GM23338 (cell line): ENCODE measurements at regions not wholly inside any gene's neighbourhood (a gene's known extent, or its start where the extent isn't known, plus 50 kb on each side); places are given as distances from the start of the nearest gene placed in this dataset.

Experiments
- ATAC-seq: fragments of 200-7000 bp; cut with Tn5 transposase; 3 replicates; pipeline ENCODE4 v1.9.1; 2020
- DNase-seq: peaks from one replicate; pipeline ENCODE4 v3.0.0-alpha.2; 2015; ENCODE audit warnings: low spot score
- H2AFZ ChIP-seq: fragments of 200-600 bp; sonication (generic); 2 replicates; pipeline ENCODE4 v1.8.0; 2016; ENCODE audit warnings: antibody characterized with exemption, mild to moderate bottlenecking, moderate library complexity
- H3F3A ChIP-seq: fragments of 200-600 bp; sonication (generic); replicated peaks from 2 replicates; pipeline ENCODE4 v1.8.0; 2017; ENCODE audit warnings: antibody characterized with exemption, mixed run types, low read depth
- H3K27ac ChIP-seq: fragments of 200-600 bp; sonication (generic); 2 replicates; pipeline ENCODE4 v1.6.1; 2016; ENCODE audit warnings: low read depth
- H3K27me3 ChIP-seq: fragments of 200-600 bp; sonication (generic); 2 replicates; pipeline ENCODE4 v1.8.0; 2016; ENCODE audit warnings: mild to moderate bottlenecking, mixed run types, moderate library complexity; ENCODE audit not compliant: insufficient read depth
- H3K36me3 ChIP-seq: fragments of 200-600 bp; sonication (generic); 2 replicates; pipeline ENCODE4 v1.8.0; 2016; ENCODE audit warnings: mild to moderate bottlenecking; ENCODE audit not compliant: insufficient read depth
- H3K4me1 ChIP-seq: fragments of 200-600 bp; sonication (generic); 2 replicates; pipeline ENCODE4 v1.8.0; 2016; ENCODE audit warnings: mild to moderate bottlenecking, moderate library complexity; ENCODE audit not compliant: insufficient read depth
- H3K4me2 ChIP-seq: fragments of 200-600 bp; sonication (generic); 2 replicates; pipeline ENCODE4 v1.7.1; 2017; ENCODE audit warnings: mixed run types
- H3K4me3 ChIP-seq: fragments of 200-600 bp; sonication (generic); 2 replicates; pipeline ENCODE4 v1.6.1; 2016; ENCODE audit warnings: mixed run types
- H3K79me2 ChIP-seq: fragments of 200-600 bp; sonication (generic); replicated peaks from 2 replicates; pipeline ENCODE4 v1.8.0; 2017; ENCODE audit warnings: mild to moderate bottlenecking; ENCODE audit not compliant: insufficient read depth
- H3K9me2 ChIP-seq: fragments of 200-600 bp; sonication (generic); 2 replicates; pipeline ENCODE4 v1.8.0; 2017; ENCODE audit not compliant: insufficient read depth
- H4K20me1 ChIP-seq: fragments of 200-600 bp; sonication (generic); replicated peaks from 2 replicates; pipeline ENCODE4 v1.8.0; 2017; ENCODE audit warnings: mild to moderate bottlenecking; ENCODE audit not compliant: insufficient read depth
- H3K27ac Mint-ChIP-seq: 2 replicates; pipeline ENCODE4 v1.8.0; 2020; ENCODE audit warnings: inconsistent platforms, mild to moderate bottlenecking, moderate library complexity, mixed read lengths
- H3K27me3 Mint-ChIP-seq: 3 replicates; pipeline ENCODE4 v1.8.0; 2022; ENCODE audit warnings: low read depth, mild to moderate bottlenecking, moderate library complexity, mixed read lengths, inconsistent platforms; ENCODE audit not compliant: insufficient read depth, poor library complexity
- H3K36me3 Mint-ChIP-seq: 3 replicates; pipeline ENCODE4 v1.8.0; 2021; ENCODE audit warnings: low read depth, mild to moderate bottlenecking, inconsistent platforms, moderate library complexity, mixed read lengths
- H3K4me1 Mint-ChIP-seq: 3 replicates; pipeline ENCODE4 v1.8.0; 2020; ENCODE audit warnings: mild to moderate bottlenecking, inconsistent platforms, mixed read lengths
- H3K4me3 Mint-ChIP-seq: 3 replicates; pipeline ENCODE4 v1.8.0; 2021; ENCODE audit warnings: moderate library complexity, mild to moderate bottlenecking, inconsistent platforms, mixed read lengths
- H3K9me3 Mint-ChIP-seq: 3 replicates; pipeline ENCODE4 v1.8.0; 2020; ENCODE audit warnings: moderate library complexity, mild to moderate bottlenecking, inconsistent platforms, mixed read lengths
- EZH2 ChIP-seq: fragments of 200-600 bp; sonication (generic); IDR thresholded peaks from one replicate; pipeline ENCODE4 v1.8.0; 2017; ENCODE audit warnings: antibody characterized with exemption, mild to moderate bottlenecking, low read depth; ENCODE audit not compliant: unreplicated experiment
- EZH2phosphoT487 ChIP-seq: fragments of 200-600 bp; sonication (generic); IDR thresholded peaks from one replicate; pipeline ENCODE4 v1.8.1; 2018; ENCODE audit warnings: antibody characterized with exemption; ENCODE audit not compliant: unreplicated experiment
- JUNB ChIP-seq: IDR thresholded peaks from one replicate; pipeline ENCODE4 v1.6.1; 2016; ENCODE audit warnings: antibody characterized with exemption; ENCODE audit not compliant: unreplicated experiment
- NANOG ChIP-seq: IDR thresholded peaks from 2 replicates; pipeline ENCODE4 v1.6.1; 2016; ENCODE audit warnings: antibody characterized with exemption, borderline replicate concordance
- POLR2AphosphoS5 ChIP-seq: IDR thresholded peaks from 2 replicates; pipeline ENCODE4 v1.6.1; 2016; ENCODE audit warnings: antibody characterized with exemption, low read depth
- ZNF331 ChIP-seq: fragments of 250-450 bp; sonication (Bioruptor Pico); IDR thresholded peaks from 2 replicates; pipeline ENCODE4 v1.5.0; 2020; ENCODE audit warnings: low read depth, mild to moderate bottlenecking, moderate library complexity
- TF ChIP-seq, protein P1 (sequence below), 2 experiments: fragments of 200-600 bp in 1 of 2; sonication (generic) in 1 of 2; conservative IDR thresholded peaks; 2 replicates each; pipeline versions ENCODE4 v1.5.1 to v1.6.1; 2016 to 2017; ENCODE audit warnings: antibody characterized with exemption in 2 of 2, low read depth in 2 of 2, mild to moderate bottlenecking in 2 of 2, moderate library complexity in 1 of 2
- TF ChIP-seq, protein P2 (sequence below): IDR thresholded peaks from 2 replicates; pipeline ENCODE4 v1.6.1; 2016; ENCODE audit warnings: antibody characterized with exemption
- TF ChIP-seq, protein P3 (sequence below): IDR thresholded peaks from one replicate; pipeline ENCODE4 v1.6.1; 2018; ENCODE audit warnings: antibody characterized with exemption; ENCODE audit not compliant: unreplicated experiment
- TF ChIP-seq, protein P4 (sequence below): fragments of 250-450 bp; sonication (Bioruptor Pico); IDR thresholded peaks from 2 replicates; pipeline ENCODE4 v1.5.0; 2020; ENCODE audit warnings: mild to moderate bottlenecking, moderate library complexity

DNA sequence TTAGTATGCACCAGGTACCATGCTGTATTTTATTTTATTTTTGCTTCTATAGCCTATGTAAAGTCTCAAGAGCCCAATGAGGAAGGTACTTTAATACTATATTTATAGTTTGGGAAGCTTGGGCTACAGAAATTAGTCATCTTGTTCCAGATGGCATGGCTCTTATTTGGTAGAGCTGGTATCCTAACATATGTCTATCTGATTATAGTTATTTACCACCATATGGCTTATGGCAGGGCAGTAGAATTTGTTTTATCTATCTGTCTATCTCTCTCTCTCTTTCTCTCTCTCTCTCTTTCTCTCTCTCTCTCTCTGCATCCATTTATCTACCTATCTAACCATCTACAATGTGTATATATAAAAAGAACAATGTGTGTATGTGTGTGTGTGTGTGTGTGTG is 1293.7 kb upstream of the SLC39A10 start:
- Histone ChIP-seq H4K20me1 (no peaks in the 10 kb centered on the region), H2AFZ (no peak overlapping the region), H3K36me3 (no peaks in the 10 kb centered on the region), H3K9me2 (no peaks in the 10 kb centered on the region; the same call in 1 of the 2 replicates), H3K4me1 (no peaks in the 10 kb centered on the region), H3K4me2 (no peak overlapping the region), H3K27ac (no peak overlapping the region), H3K4me3 (no peak overlapping the region), H3K27me3 (no peaks in the 10 kb centered on the region), H3F3A (no peaks in the 10 kb centered on the region), H3K79me2 (no peaks in the 10 kb centered on the region)
- TF ChIP-seq POLR2AphosphoS5 (no peak), EZH2phosphoT487 (no peak), EZH2 (no peak)
- H3K27ac Mint-ChIP-seq, result no peak overlapping the region
- peaks cover 13% of the 10 kb centered on the region for H3K9me3 Mint-ChIP-seq
- no peaks in the 10 kb centered on the region for H3K4me1 Mint-ChIP-seq
- H3K27me3 Mint-ChIP-seq, result no peaks in the 10 kb centered on the region
- DNase-seq (no peak), ATAC-seq (no peak)
- H3K36me3 Mint-ChIP-seq, result peaks cover 4% of the 10 kb centered on the region; the same call in 2 of the 3 replicates
- H3K4me3 Mint-ChIP-seq, result no peak overlapping the region

DNA sequence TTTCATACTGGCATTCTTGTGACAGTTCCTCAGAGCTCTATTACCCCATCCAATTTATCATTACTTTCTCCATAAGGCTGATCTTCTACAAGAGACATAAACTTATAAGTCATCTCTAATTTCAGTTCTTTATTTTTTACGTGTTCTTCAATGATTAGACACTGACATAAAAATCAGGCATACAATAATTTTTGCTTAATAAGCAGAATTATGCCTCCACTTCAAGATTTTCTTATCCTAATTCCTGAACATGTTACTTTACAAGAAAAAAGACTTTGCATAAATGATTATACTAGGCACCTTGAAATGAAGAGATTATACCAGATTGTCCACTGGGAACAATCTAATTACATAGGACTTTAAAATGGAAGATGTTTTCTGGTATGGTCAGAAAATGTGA is 1304.5 kb upstream of the SLC39A10 start:
- Mint-ChIP-seq H3K9me3 (no peaks in the 10 kb centered on the region; the same call in 2 of the 3 replicates), H3K4me3 (no peak overlapping the region), H3K27ac (no peak overlapping the region), H3K36me3 (no peaks in the 10 kb centered on the region), H3K27me3 (no peaks in the 10 kb centered on the region), H3K4me1 (no peaks in the 10 kb centered on the region)
- no peaks in the 10 kb centered on the region for H3F3A ChIP-seq
- no peaks in the 10 kb centered on the region for H3K79me2 ChIP-seq
- ATAC-seq (no peak), DNase-seq (no peak)
- no peak overlapping the region for H2AFZ ChIP-seq
- no peaks in the 10 kb centered on the region; the same call in 1 of the 2 replicates for H3K9me2 ChIP-seq
- H3K27me3 ChIP-seq, result no peaks in the 10 kb centered on the region
- no peaks in the 10 kb centered on the region for H3K36me3 ChIP-seq
- H3K27ac ChIP-seq, result no peak overlapping the region
- no peaks in the 10 kb centered on the region for H4K20me1 ChIP-seq
- no peak overlapping the region for H3K4me2 ChIP-seq
- no peaks in the 10 kb centered on the region for H3K4me1 ChIP-seq
- H3K4me3 ChIP-seq, result no peak overlapping the region
- TF ChIP-seq, protein P1, sequence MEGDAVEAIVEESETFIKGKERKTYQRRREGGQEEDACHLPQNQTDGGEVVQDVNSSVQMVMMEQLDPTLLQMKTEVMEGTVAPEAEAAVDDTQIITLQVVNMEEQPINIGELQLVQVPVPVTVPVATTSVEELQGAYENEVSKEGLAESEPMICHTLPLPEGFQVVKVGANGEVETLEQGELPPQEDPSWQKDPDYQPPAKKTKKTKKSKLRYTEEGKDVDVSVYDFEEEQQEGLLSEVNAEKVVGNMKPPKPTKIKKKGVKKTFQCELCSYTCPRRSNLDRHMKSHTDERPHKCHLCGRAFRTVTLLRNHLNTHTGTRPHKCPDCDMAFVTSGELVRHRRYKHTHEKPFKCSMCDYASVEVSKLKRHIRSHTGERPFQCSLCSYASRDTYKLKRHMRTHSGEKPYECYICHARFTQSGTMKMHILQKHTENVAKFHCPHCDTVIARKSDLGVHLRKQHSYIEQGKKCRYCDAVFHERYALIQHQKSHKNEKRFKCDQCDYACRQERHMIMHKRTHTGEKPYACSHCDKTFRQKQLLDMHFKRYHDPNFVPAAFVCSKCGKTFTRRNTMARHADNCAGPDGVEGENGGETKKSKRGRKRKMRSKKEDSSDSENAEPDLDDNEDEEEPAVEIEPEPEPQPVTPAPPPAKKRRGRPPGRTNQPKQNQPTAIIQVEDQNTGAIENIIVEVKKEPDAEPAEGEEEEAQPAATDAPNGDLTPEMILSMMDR (conservative IDR thresholded peaks at IDR 0.05; ENCODE audit: low read depth in 2 of 2), result no peak
- no peak for TF ChIP-seq EZH2
- no peak for TF ChIP-seq NANOG
- TF ChIP-seq, protein P2, sequence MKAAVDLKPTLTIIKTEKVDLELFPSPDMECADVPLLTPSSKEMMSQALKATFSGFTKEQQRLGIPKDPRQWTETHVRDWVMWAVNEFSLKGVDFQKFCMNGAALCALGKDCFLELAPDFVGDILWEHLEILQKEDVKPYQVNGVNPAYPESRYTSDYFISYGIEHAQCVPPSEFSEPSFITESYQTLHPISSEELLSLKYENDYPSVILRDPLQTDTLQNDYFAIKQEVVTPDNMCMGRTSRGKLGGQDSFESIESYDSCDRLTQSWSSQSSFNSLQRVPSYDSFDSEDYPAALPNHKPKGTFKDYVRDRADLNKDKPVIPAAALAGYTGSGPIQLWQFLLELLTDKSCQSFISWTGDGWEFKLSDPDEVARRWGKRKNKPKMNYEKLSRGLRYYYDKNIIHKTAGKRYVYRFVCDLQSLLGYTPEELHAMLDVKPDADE, result no peak
- no peak for TF ChIP-seq POLR2AphosphoS5
- no peak for TF ChIP-seq JUNB
- TF ChIP-seq, protein P3, sequence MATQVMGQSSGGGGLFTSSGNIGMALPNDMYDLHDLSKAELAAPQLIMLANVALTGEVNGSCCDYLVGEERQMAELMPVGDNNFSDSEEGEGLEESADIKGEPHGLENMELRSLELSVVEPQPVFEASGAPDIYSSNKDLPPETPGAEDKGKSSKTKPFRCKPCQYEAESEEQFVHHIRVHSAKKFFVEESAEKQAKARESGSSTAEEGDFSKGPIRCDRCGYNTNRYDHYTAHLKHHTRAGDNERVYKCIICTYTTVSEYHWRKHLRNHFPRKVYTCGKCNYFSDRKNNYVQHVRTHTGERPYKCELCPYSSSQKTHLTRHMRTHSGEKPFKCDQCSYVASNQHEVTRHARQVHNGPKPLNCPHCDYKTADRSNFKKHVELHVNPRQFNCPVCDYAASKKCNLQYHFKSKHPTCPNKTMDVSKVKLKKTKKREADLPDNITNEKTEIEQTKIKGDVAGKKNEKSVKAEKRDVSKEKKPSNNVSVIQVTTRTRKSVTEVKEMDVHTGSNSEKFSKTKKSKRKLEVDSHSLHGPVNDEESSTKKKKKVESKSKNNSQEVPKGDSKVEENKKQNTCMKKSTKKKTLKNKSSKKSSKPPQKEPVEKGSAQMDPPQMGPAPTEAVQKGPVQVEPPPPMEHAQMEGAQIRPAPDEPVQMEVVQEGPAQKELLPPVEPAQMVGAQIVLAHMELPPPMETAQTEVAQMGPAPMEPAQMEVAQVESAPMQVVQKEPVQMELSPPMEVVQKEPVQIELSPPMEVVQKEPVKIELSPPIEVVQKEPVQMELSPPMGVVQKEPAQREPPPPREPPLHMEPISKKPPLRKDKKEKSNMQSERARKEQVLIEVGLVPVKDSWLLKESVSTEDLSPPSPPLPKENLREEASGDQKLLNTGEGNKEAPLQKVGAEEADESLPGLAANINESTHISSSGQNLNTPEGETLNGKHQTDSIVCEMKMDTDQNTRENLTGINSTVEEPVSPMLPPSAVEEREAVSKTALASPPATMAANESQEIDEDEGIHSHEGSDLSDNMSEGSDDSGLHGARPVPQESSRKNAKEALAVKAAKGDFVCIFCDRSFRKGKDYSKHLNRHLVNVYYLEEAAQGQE, result no peak
- TF ChIP-seq, protein P4, sequence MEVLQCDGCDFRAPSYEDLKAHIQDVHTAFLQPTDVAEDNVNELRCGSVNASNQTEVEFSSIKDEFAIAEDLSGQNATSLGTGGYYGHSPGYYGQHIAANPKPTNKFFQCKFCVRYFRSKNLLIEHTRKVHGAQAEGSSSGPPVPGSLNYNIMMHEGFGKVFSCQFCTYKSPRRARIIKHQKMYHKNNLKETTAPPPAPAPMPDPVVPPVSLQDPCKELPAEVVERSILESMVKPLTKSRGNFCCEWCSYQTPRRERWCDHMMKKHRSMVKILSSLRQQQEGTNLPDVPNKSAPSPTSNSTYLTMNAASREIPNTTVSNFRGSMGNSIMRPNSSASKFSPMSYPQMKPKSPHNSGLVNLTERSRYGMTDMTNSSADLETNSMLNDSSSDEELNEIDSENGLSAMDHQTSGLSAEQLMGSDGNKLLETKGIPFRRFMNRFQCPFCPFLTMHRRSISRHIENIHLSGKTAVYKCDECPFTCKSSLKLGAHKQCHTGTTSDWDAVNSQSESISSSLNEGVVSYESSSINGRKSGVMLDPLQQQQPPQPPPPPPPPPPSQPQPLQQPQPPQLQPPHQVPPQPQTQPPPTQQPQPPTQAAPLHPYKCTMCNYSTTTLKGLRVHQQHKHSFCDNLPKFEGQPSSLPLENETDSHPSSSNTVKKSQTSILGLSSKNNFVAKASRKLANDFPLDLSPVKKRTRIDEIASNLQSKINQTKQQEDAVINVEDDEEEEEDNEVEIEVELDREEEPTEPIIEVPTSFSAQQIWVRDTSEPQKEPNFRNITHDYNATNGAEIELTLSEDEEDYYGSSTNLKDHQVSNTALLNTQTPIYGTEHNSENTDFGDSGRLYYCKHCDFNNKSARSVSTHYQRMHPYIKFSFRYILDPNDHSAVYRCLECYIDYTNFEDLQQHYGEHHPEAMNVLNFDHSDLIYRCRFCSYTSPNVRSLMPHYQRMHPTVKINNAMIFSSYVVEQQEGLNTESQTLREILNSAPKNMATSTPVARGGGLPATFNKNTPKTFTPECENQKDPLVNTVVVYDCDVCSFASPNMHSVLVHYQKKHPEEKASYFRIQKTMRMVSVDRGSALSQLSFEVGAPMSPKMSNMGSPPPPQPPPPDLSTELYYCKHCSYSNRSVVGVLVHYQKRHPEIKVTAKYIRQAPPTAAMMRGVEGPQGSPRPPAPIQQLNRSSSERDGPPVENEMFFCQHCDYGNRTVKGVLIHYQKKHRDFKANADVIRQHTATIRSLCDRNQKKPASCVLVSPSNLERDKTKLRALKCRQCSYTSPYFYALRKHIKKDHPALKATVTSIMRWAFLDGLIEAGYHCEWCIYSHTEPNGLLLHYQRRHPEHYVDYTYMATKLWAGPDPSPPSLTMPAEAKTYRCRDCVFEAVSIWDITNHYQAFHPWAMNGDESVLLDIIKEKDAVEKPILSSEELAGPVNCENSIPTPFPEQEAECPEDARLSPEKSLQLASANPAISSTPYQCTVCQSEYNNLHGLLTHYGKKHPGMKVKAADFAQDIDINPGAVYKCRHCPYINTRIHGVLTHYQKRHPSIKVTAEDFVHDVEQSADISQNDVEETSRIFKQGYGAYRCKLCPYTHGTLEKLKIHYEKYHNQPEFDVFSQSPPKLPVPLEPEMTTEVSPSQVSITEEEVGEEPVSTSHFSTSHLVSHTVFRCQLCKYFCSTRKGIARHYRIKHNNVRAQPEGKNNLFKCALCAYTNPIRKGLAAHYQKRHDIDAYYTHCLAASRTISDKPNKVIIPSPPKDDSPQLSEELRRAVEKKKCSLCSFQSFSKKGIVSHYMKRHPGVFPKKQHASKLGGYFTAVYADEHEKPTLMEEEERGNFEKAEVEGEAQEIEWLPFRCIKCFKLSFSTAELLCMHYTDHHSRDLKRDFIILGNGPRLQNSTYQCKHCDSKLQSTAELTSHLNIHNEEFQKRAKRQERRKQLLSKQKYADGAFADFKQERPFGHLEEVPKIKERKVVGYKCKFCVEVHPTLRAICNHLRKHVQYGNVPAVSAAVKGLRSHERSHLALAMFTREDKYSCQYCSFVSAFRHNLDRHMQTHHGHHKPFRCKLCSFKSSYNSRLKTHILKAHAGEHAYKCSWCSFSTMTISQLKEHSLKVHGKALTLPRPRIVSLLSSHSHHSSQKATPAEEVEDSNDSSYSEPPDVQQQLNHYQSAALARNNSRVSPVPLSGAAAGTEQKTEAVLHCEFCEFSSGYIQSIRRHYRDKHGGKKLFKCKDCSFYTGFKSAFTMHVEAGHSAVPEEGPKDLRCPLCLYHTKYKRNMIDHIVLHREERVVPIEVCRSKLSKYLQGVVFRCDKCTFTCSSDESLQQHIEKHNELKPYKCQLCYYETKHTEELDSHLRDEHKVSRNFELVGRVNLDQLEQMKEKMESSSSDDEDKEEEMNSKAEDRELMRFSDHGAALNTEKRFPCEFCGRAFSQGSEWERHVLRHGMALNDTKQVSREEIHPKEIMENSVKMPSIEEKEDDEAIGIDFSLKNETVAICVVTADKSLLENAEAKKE (CRISPR knock-in tag), result no peak
- no peak for TF ChIP-seq ZNF331
